ENCODE measurements at regions not wholly inside any gene's neighbourhood (a gene's known extent, or its start where the extent isn't known, plus 50 kb on each side); places are given as distances from the start of the nearest gene placed in this dataset.

DNA sequence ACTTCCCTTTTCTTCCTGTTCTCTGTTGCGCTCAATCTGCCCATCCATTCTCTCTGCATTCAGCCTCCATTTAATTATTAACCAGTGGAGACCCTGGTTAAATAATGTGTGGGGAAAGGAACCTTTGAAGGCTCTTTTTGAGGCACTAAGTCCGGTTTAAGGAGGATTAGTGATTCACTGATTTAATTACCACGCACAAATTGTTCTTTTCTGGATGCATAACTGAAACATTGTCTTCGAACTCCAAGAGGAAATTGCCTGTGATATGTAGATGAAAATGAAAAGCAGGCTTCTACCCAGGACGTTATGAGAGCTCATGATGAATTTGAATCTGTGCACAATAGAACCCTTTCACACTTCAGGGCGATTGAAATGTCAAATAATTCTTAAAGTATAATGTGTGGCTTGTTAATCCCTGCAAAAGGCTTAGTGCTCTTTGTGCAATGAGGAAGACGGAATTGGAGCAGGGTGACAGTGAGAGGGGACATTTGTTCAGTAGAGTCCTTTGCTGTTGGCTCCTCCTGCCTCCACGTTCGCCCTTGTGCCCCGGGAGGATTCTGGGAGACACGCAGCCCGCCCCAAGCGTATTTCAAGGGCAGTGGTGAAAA, 51.1 kb upstream of the ZNF236 start:
- DNase-seq, result no peak
- intact Hi-C loops (cut with DNase I, micrococcal nuclease), result no loop called here
- ChIA-PET CTCF (no interaction called here), POLR2A (no interaction called here)
- H3K36me3 Mint-ChIP-seq (ENCODE audit: low read depth), result no peaks in the 10 kb centered on the region
- peaks cover 11% of the 10 kb centered on the region for H3K9me3 Mint-ChIP-seq (ENCODE audit: low read depth)
- ATAC-seq, result no peak
- H3K27me3 Mint-ChIP-seq, result peaks cover 3% of the 10 kb centered on the region
- H3K4me1 Mint-ChIP-seq, result no peaks in the 10 kb centered on the region
- no peak overlapping the region for H3K27ac Mint-ChIP-seq
- H3K4me3 Mint-ChIP-seq, result no peak overlapping the region

DNA sequence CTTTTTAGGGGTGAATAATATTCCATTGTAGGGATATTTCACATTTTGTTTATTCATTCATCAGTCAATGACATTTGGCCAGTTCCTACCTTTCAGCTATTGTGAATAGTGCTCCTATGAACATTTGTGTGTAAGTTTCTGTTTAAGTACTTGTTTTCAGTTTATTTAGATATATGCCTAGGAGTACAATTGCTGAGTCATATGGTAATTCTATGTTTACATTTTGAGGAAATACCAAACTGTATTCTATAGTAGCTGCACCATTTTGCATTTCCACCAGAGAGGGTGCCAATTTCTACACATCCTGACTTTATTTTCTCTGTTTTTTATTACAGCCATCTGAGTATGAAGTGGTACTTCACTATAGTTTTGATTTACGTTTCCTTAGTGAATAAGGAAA, 54.4 kb upstream of the ZNF236 start:
- DNase-seq (no peak), ATAC-seq (no peak)
- peaks cover 11% of the 10 kb centered on the region for H3K9me3 Mint-ChIP-seq (ENCODE audit: low read depth)
- H3K4me3 Mint-ChIP-seq, result no peak overlapping the region
- intact Hi-C loops (cut with DNase I, micrococcal nuclease), result no loop called here
- H3K27ac Mint-ChIP-seq, result no peak overlapping the region
- no peaks in the 10 kb centered on the region for H3K36me3 Mint-ChIP-seq (ENCODE audit: low read depth)
- no peaks in the 10 kb centered on the region for H3K4me1 Mint-ChIP-seq
- ChIA-PET CTCF (no interaction called here), POLR2A (no interaction called here)
- peaks cover 3% of the 10 kb centered on the region for H3K27me3 Mint-ChIP-seq

DNA sequence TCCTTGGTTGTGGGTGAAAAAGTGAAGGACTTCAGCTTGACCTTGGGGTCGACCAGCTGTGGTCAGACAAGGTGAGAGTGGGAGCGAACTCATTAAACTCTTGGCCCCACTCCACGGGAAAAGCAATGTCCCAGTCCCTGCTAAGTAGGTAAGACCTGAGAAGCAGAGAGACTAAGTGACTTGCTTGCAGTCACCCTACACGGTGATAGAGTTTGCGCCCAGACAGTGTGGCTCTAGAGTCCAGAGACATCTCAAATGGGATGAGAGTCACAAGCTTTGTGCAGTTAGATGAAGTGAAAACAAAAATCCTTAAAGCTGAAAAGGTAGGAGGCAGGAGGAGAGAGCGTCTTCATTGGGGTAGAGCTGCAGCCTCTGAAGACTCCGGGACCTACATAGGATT, 55.9 kb upstream of the ZNF236 start:
- Mint-ChIP-seq H3K4me3 (no peak overlapping the region), H3K27ac (no peak overlapping the region), H3K27me3 (no peaks in the 10 kb centered on the region), H3K4me1 (peaks cover 13% of the 10 kb centered on the region), H3K36me3 (ENCODE audit: low read depth) (no peaks in the 10 kb centered on the region), H3K9me3 (ENCODE audit: low read depth) (peaks cover 15% of the 10 kb centered on the region)
- no peak for DNase-seq
- CTCF ChIA-PET, result interaction anchor here (1.1 kb wide), 1 partner anchor 37 kb away, joined by 3 read pairs; no protein-coding TSS in a partner anchor
- no peak for ATAC-seq
- POLR2A ChIA-PET, result no interaction called here
- intact Hi-C loops (cut with DNase I, micrococcal nuclease), result no loop called here

DNA sequence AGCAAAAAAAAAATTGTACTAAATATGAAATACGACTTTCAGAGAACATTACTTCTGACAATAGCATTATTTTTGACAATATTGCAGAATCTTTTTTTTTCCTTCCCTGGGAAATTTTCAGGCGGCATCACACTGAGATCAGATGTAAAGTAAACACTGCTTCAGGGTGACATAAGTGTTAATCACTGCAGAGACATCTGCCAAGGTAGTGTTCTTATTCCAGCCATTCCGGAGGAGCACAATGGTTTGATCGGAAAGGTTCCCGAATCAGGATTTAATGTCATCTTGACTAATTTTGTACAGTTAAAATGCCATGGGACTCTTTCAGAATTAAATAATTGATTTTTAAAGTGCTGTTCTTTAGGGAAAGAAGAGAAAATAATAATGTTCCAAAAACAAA, 56.7 kb upstream of the ZNF236 start:
- CTCF ChIA-PET, result interaction anchor here (0.6 to 1.1 kb wide), 2 partner anchors 37 to 1830 kb away, joined by 3 read pairs; no protein-coding TSS in a partner anchor
- Mint-ChIP-seq H3K27ac (no peak overlapping the region), H3K9me3 (ENCODE audit: low read depth) (peaks cover 15% of the 10 kb centered on the region), H3K27me3 (no peaks in the 10 kb centered on the region), H3K36me3 (ENCODE audit: low read depth) (no peaks in the 10 kb centered on the region), H3K4me1 (peaks cover 13% of the 10 kb centered on the region), H3K4me3 (no peak overlapping the region)
- ATAC-seq, result no peak
- POLR2A ChIA-PET, result no interaction called here
- DNase-seq, result no peak
- intact Hi-C loops (cut with DNase I, micrococcal nuclease), result no loop called here

DNA sequence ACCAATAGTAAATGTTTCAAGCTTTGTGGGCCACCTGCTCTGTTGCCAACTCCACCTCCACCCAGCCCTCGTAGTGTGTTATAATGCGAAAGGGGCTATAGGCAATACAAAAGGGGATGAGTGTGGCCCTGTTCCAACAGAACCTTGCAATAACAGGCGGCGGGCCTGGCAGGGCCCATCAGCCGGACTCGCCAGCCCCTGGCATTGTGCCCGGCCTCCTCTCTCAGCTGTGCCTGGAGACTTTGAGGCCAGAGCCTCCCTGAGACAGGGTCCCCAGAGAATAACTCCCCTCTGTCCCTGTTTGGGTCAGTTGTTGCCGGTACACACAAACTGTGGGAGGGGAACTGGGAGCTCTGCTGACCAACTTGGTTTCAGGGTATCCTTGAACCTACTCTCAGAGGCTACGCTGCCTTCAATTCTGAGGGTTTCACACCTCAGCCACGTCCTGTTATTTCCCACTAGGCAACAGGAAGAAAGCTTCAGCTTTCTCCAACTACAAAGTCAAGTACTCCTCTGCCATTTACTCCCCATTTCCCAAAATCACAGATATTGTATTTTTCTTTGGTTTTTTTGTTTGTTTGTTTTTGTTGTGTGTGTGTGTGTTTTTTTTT, 58.0 kb upstream of the ZNF236 start:
- H3K36me3 Mint-ChIP-seq (ENCODE audit: low read depth), result no peaks in the 10 kb centered on the region
- peaks cover 15% of the 10 kb centered on the region for H3K9me3 Mint-ChIP-seq (ENCODE audit: low read depth)
- ATAC-seq (no peak), DNase-seq (no peak)
- peaks cover 13% of the 10 kb centered on the region for H3K4me1 Mint-ChIP-seq
- no peaks in the 10 kb centered on the region for H3K27me3 Mint-ChIP-seq
- no peak overlapping the region for H3K27ac Mint-ChIP-seq
- POLR2A ChIA-PET, result no interaction called here
- intact Hi-C loops (cut with DNase I, micrococcal nuclease), result no loop called here
- no peak overlapping the region for H3K4me3 Mint-ChIP-seq
- CTCF ChIA-PET, result no interaction called here

DNA sequence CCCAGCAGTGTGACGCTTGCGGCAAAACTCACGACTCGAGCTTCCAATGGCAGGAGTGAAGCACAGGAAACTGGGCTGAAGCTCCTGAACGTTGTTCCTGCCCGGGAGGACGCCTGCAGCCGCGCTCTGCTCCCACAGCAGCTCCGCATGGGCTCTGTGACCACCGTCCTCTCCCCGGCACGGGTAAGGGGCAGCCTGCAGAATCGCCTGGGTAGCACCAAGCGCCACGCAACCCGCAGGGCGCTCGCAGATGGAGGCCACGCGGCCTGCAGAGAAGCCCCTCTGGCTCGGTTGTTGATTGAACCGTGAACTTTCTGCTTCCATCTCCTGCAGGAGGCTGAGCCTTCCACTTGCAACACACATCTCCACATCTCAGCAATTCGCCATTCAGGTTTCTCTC, 63.3 kb upstream of the ZNF236 start:
- no peak for ATAC-seq
- POLR2A ChIA-PET, result no interaction called here

DNA sequence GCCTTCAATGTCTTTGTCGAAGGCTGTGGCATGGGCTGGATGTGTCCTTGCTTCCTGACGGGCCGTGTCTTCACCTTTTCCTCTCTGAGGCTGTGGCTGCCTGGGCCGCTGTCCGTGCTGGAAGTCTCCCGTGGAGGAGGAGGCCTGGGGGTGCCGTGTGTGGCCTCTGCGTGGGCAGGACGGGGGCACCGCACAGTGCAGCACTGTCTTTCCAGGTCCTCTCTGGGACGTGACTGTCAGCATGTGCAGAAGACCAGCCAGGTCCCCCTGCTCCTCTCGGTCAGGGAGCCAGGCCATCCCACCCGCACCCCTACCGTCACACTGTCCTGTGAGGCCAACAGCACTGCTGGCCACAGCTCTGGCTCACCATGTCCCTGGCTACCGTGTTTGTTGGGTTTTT, 64.4 kb upstream of the ZNF236 start:
- ChIA-PET POLR2A (no interaction called here), CTCF (interaction anchor here (0.7 kb wide), 1 partner anchor 735 kb away, joined by 3 read pairs; no protein-coding TSS in a partner anchor)
- Mint-ChIP-seq H3K36me3 (ENCODE audit: low read depth) (no peaks in the 10 kb centered on the region), H3K4me1 (peaks cover 13% of the 10 kb centered on the region), H3K27me3 (peaks cover 3% of the 10 kb centered on the region), H3K27ac (no peak overlapping the region), H3K9me3 (ENCODE audit: low read depth) (peaks cover 4% of the 10 kb centered on the region), H3K4me3 (no peak overlapping the region)
- intact Hi-C loops (cut with DNase I, micrococcal nuclease), result no loop called here
- no peak for ATAC-seq
- no peak for DNase-seq

More for the DNA sequence above, 63.3 kb upstream of the ZNF236 start:
- CTCF ChIA-PET, result no interaction called here
- intact Hi-C loops (cut with DNase I, micrococcal nuclease), result no loop called here
- no peak overlapping the region for H3K4me3 Mint-ChIP-seq
- peaks cover 13% of the 10 kb centered on the region for H3K4me1 Mint-ChIP-seq
- peaks cover 4% of the 10 kb centered on the region for H3K9me3 Mint-ChIP-seq (ENCODE audit: low read depth)
- DNase-seq, result no peak
- H3K27ac Mint-ChIP-seq, result no peak overlapping the region
- H3K27me3 Mint-ChIP-seq, result peaks cover 3% of the 10 kb centered on the region
- no peaks in the 10 kb centered on the region for H3K36me3 Mint-ChIP-seq (ENCODE audit: low read depth)

DNA sequence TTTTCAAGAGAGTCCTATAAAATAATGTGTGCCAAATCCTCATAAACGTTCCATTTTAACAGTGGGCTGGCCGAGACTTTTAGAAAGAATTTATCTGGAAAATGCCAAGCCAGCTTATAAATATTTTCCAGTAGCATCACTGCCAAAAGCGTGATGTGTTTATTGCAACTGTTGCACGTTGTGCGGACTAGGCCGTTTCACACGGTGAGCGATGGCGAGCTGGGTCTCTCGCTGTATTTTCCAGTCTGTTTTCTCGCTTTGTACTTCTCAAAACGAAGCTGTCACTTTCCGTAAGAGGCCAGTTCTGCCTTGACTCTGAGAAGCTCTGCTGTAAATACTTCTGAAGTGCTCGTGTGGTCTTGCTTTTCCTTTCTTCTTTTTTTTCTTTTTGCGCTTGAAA, 65.0 kb upstream of the ZNF236 start:
- Mint-ChIP-seq H3K4me3 (no peak overlapping the region), H3K4me1 (peaks cover 9% of the 10 kb centered on the region), H3K27me3 (peaks cover 3% of the 10 kb centered on the region), H3K36me3 (ENCODE audit: low read depth) (no peaks in the 10 kb centered on the region), H3K9me3 (ENCODE audit: low read depth) (peaks cover 4% of the 10 kb centered on the region), H3K27ac (no peak overlapping the region)
- CTCF ChIA-PET, result no interaction called here
- DNase-seq, result no peak
- intact Hi-C loops (cut with DNase I, micrococcal nuclease), result no loop called here
- no peak for ATAC-seq
- POLR2A ChIA-PET, result no interaction called here

DNA sequence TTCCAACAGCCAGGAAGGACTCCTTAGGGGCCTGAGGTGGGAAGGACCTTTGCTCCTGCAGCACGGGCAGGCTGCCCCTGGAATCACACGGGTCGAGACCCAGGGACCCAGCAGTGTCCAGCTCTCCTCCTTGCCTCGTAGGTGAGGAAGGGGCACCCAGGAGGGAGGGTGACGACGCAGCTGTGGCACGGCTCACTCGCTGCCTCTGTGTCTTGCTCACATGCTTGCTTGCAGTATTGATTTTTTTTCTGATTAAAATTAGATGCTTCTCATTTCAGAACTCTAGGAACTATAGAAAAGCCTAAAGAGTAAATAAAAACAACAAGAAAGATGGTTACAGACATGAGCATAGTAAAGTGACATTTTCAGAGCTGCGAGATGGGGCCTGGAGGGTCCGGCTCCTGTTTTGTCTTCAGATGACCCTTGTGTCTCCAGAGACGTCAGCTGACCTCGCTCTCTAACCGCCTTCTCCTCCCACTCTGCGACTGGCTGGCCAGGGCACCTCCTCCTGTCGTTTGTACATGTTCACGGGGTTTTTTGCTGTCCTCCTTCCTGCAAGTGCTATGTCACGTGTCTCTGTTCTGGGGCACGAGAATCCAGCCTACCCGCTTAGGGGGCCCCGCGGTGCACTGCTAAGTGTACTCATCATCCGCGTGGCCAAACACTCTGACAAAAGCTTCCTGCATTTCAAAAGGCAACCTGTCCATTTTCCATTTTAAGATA, 65.7 kb upstream of the ZNF236 start:
- H3K4me3 Mint-ChIP-seq, result no peak overlapping the region
- DNase-seq (no peak), ATAC-seq (no peak)
- H3K36me3 Mint-ChIP-seq (ENCODE audit: low read depth), result no peaks in the 10 kb centered on the region
- ChIA-PET CTCF (no interaction called here), POLR2A (no interaction called here)
- no peak overlapping the region for H3K27ac Mint-ChIP-seq
- peaks cover 3% of the 10 kb centered on the region for H3K4me1 Mint-ChIP-seq
- peaks cover 3% of the 10 kb centered on the region for H3K27me3 Mint-ChIP-seq
- peaks cover 2% of the 10 kb centered on the region for H3K9me3 Mint-ChIP-seq (ENCODE audit: low read depth)
- intact Hi-C loops (cut with DNase I, micrococcal nuclease), result no loop called here

DNA sequence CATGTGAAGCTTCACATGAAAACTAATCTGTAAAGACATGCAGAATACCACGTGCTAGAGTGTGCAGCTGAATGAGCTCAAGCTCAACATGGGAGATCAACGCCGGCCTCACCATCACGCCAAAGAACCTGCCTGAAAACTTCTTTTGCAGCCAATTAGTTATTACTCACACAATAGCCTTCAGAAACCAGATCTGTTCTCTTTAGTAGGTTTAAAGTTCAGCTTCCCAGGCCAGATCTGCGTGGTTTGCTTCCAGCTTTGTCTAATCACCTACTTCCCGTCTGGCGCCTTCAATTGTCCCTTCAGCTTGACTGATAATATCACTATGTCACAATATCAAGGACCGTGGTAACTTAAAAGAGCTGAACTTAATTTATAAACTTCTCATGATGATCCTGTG, 68.0 kb upstream of the ZNF236 start:
- H3K27me3 Mint-ChIP-seq, result peaks cover 3% of the 10 kb centered on the region
- H3K36me3 Mint-ChIP-seq (ENCODE audit: low read depth), result peaks cover 5% of the 10 kb centered on the region
- DNase-seq (no peak), ATAC-seq (no peak)
- no peak overlapping the region for H3K4me3 Mint-ChIP-seq
- peaks cover 9% of the 10 kb centered on the region for H3K9me3 Mint-ChIP-seq (ENCODE audit: low read depth)
- CTCF ChIA-PET, result interaction anchor here (0.7 to 2.2 kb wide), 2 partner anchors 48 to 67 kb away, joined by 3 to 6 read pairs; no protein-coding TSS in a partner anchor
- intact Hi-C loops (cut with DNase I, micrococcal nuclease), result no loop called here
- H3K4me1 Mint-ChIP-seq, result no peaks in the 10 kb centered on the region
- H3K27ac Mint-ChIP-seq, result no peak overlapping the region
- POLR2A ChIA-PET, result no interaction called here

DNA sequence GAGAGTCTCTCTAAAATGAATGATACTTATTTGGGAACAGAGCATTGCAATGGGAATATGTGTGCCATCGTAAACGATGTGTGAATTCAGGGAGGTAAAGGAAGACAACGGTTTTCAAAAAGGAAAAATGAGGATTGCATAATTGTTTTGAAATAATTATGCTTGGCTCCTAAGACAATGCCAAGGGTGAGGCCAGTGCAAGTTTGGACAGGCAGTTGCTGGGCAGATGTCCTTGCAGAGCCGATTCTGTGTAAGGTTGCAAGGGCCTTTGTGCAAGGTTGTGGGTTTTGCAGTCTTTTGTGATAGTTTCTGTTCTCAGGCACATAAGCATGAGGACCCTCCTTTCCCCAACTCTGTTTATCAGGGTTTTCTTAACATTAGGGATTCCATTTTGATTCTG, 70.0 kb upstream of the ZNF236 start:
- ChIA-PET POLR2A (no interaction called here), CTCF (no interaction called here)
- H3K4me1 Mint-ChIP-seq, result no peaks in the 10 kb centered on the region
- peaks cover 5% of the 10 kb centered on the region for H3K36me3 Mint-ChIP-seq (ENCODE audit: low read depth)
- intact Hi-C loops (cut with DNase I, micrococcal nuclease), result no loop called here
- H3K4me3 Mint-ChIP-seq, result no peak overlapping the region
- H3K27me3 Mint-ChIP-seq, result peaks cover 3% of the 10 kb centered on the region
- no peak for DNase-seq
- no peak for ATAC-seq
- no peak overlapping the region for H3K27ac Mint-ChIP-seq
- H3K9me3 Mint-ChIP-seq (ENCODE audit: low read depth), result peaks cover 22% of the 10 kb centered on the region

Data from activated CD4-positive, alpha-beta T cell treated with anti-CD3 and anti-CD28 coated beads for 36 hours (primary cell).